ENCODE measurements at regions not wholly inside any gene's neighbourhood (a gene's known extent, or its start where the extent isn't known, plus 50 kb on each side); places are given as distances from the start of the nearest gene placed in this dataset.

GRCh38 chr4:116143198-116143597 is 942.2 kb downstream of the TRAM1L1 start:
- Histone ChIP-seq H3K36me3 (replicated peaks in 1 of 2; ENCODE audit: control insufficient read depth in 1 of 2, insufficient read depth in 2 of 2, low read length in 1 of 2) (no peaks in the 10 kb centered on the region), H3K4me3 (ENCODE audit: low read depth in 2 of 2, low read length in 1 of 2) (no peak overlapping the region), H3K79me2 (ENCODE audit: insufficient read depth) (no peaks in the 10 kb centered on the region), H3K27me3 (ENCODE audit: insufficient read depth) (no peaks in the 10 kb centered on the region), H3F3A (replicated peaks; ENCODE audit: insufficient read depth) (no peaks in the 10 kb centered on the region), H3K9me2 (no peaks in the 10 kb centered on the region), H3K4me2 (no peak overlapping the region), H3K4me1 (ENCODE audit: control insufficient read depth in 1 of 2, insufficient read depth in 2 of 2, low read depth in 1 of 2, low read length in 1 of 2) (no peaks in the 10 kb centered on the region), H3K9me3 (no peaks in the 10 kb centered on the region), H2AFZ (ENCODE audit: low read depth) (no peak overlapping the region), H3K9ac (no peak overlapping the region), H3K27ac (ENCODE audit: low read depth in 2 of 2, low read length in 1 of 2) (no peak overlapping the region), H4K20me1 (ENCODE audit: insufficient read depth) (no peaks in the 10 kb centered on the region)
- POLR2A ChIA-PET = no interaction called here
- no peak for TF ChIP-seq MEF2A (IDR thresholded peaks at IDR 0.05; ENCODE audit: borderline replicate concordance, low read depth)
- no peak for TF ChIP-seq SIN3A (IDR thresholded peaks at IDR 0.05; ENCODE audit: borderline replicate concordance, low read depth, low read length)
- TF ChIP-seq MXI1 (IDR thresholded peaks at IDR 0.05; ENCODE audit: low read depth, low read length) = no peak
- no peak for TF ChIP-seq USF1 (IDR thresholded peaks at IDR 0.05; ENCODE audit: borderline replicate concordance, low read depth)
- no peak for TF ChIP-seq ZBTB33 (IDR thresholded peaks at IDR 0.05; ENCODE audit: borderline replicate concordance, low read depth)
- no peak for TF ChIP-seq GATA2 (CRISPR knock-in tag; IDR thresholded peaks at IDR 0.05)
- TF ChIP-seq YY1 (IDR thresholded peaks at IDR 0.05; ENCODE audit: low read depth) = no peak
- no peak for TF ChIP-seq NFIC (IDR thresholded peaks at IDR 0.05; ENCODE audit: borderline replicate concordance)
- no peak for TF ChIP-seq USF2 (IDR thresholded peaks at IDR 0.05; ENCODE audit: borderline replicate concordance, low read depth, low read length)
- CTCF ChIA-PET = no interaction called here
- DNase-seq = no peak
- 50% methylated on average over 2 of the region's 2 CpGs for WGBS (ENCODE audit: low lambda C conversion rate)

- TF ChIP-seq PBX3 (IDR thresholded peaks at IDR 0.05) (no peak), JUND (IDR thresholded peaks at IDR 0.05) (no peak), TCF12 (IDR thresholded peaks at IDR 0.05) (no peak), USF2 (IDR thresholded peaks at IDR 0.05; ENCODE audit: borderline replicate concordance, low read depth, low read length) (no peak), MXI1 (IDR thresholded peaks at IDR 0.05; ENCODE audit: low read depth, low read length) (no peak), ELF1 (IDR thresholded peaks at IDR 0.05) (no peak), SIN3A (IDR thresholded peaks at IDR 0.05; ENCODE audit: borderline replicate concordance, low read depth, low read length) (no peak)
- no peak overlapping the region for H3K4me2 ChIP-seq
- H3K4me3 ChIP-seq (ENCODE audit: low read depth in 2 of 2, low read length in 1 of 2) = no peak overlapping the region
- H3K79me2 ChIP-seq (ENCODE audit: insufficient read depth) = no peaks in the 10 kb centered on the region
- H2AFZ ChIP-seq (ENCODE audit: low read depth) = no peak overlapping the region
- no peaks in the 10 kb centered on the region for H3K27me3 ChIP-seq (ENCODE audit: insufficient read depth)
- no peaks in the 10 kb centered on the region for H3K9me3 ChIP-seq
- no peaks in the 10 kb centered on the region for H3K9me2 ChIP-seq
- 65% methylated on average over 3 of the region's 3 CpGs for WGBS (ENCODE audit: low lambda C conversion rate)
- no peak overlapping the region for H3K27ac ChIP-seq (ENCODE audit: low read depth in 2 of 2, low read length in 1 of 2)
- no peaks in the 10 kb centered on the region for H3K4me1 ChIP-seq (ENCODE audit: control insufficient read depth in 1 of 2, insufficient read depth in 2 of 2, low read depth in 1 of 2, low read length in 1 of 2)
- H3K9ac ChIP-seq = no peak overlapping the region
- H4K20me1 ChIP-seq (ENCODE audit: insufficient read depth) = no peaks in the 10 kb centered on the region
- no peak for DNase-seq
- CTCF ChIA-PET = no interaction called here
- no peaks in the 10 kb centered on the region for H3F3A ChIP-seq (replicated peaks; ENCODE audit: insufficient read depth)
- no peaks in the 10 kb centered on the region for H3K36me3 ChIP-seq (replicated peaks in 1 of 2; ENCODE audit: control insufficient read depth in 1 of 2, insufficient read depth in 2 of 2, low read length in 1 of 2)
- POLR2A ChIA-PET = no interaction called here
Measured at GRCh38 chr4:116132946-116133345, 952.4 kb downstream of the TRAM1L1 start.
